Upper lobe of left lung (tissue), 4 donors: ENCODE measurements at regions not wholly inside any gene's neighbourhood (a gene's known extent, or its start where the extent isn't known, plus 50 kb on each side); places are given as distances from the start of the nearest gene placed in this dataset.

ENCODE experiments used
- CTCF ChIP-seq, 6 experiments: fragments of 450-650 bp in 4 of 6; fragments of 200-600 bp in 2 of 6; sonication (generic) in 2 of 6; IDR thresholded peaks; one replicate each; pipeline ENCODE4 v1.5.1; 2016 to 2019; ENCODE audit warnings: antibody characterized with exemption in 6 of 6
- EP300 ChIP-seq, 4 donors: sonication (generic); formaldehyde crosslinking; IDR thresholded peaks; one replicate each; pipeline ENCODE4 v1.5.1; 2017; ENCODE audit warnings: antibody characterized with exemption in 4 of 4, control low read depth in 2 of 4

- TF ChIP-seq CTCF (IDR thresholded peaks at IDR 0.05) (no peak), EP300 (IDR thresholded peaks at IDR 0.05) (no peak)
Measured at GRCh38 chr12:126233625-126234024, 1168.4 kb downstream of the AACS start.
